ENCODE measurements at regions not wholly inside any gene's neighbourhood (a gene's known extent, or its start where the extent isn't known, plus 50 kb on each side); places are given as distances from the start of the nearest gene placed in this dataset.
"Not testable (repeated sequence)": the region's sequence is repeated elsewhere in the genome, so short reads cannot be mapped to it uniquely, and the experiment has no call there.

DNA sequence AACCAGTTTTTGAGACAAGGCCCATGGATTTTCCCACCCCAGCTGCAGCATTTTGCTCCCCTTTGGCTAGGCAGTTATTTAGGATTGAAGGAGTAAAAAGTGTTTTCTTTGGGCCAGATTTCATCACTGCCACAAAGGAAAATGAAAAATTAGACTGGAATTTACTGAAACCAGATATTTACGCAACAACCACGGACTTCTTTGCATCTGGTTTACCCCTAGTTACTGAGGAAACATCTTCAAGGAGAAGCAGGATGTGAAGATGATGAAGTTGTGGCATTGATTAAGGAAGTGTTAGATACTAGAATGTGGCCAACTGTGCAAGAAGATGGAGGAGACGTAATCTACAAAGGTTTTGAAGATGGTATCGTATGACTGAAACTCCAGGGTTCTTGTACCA, 165.2 kb upstream of the MYRIP start:
- no peak for DNase-seq (ENCODE audit: low read depth)

DNA sequence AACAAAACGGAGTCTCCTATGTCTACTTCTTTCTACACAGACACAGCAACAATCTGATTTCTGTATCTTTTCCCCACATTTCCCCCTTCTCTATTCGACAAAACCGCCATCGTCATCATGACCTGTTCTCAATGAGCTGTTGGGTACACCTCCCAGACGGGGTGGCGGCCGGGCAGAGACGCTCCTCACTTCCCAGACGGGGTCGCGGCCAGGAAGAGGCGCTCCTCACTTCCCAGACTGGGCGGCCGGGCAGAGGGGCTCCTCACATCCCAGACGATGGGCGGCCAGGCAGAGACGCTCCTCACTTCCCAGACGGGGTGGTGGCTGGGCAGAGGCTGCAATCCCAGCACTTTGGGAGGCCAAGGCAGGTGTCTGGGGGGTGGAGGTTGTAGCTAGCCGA, 158.2 kb upstream of the MYRIP start:
- not testable (repeated sequence) for H3K4me3 ChIP-seq (ENCODE audit: low read depth, low read length); H3K36me3 ChIP-seq (ENCODE audit: control insufficient read depth, insufficient read depth, low read length); DNase-seq (ENCODE audit: low read depth); H3K27me3 ChIP-seq (ENCODE audit: control insufficient read depth, insufficient read depth, low read length)

More for the DNA sequence above, 165.2 kb upstream of the MYRIP start:
- H3K4me3 ChIP-seq (ENCODE audit: low read depth, low read length): no peak overlapping the region
- TF ChIP-seq, protein P1, sequence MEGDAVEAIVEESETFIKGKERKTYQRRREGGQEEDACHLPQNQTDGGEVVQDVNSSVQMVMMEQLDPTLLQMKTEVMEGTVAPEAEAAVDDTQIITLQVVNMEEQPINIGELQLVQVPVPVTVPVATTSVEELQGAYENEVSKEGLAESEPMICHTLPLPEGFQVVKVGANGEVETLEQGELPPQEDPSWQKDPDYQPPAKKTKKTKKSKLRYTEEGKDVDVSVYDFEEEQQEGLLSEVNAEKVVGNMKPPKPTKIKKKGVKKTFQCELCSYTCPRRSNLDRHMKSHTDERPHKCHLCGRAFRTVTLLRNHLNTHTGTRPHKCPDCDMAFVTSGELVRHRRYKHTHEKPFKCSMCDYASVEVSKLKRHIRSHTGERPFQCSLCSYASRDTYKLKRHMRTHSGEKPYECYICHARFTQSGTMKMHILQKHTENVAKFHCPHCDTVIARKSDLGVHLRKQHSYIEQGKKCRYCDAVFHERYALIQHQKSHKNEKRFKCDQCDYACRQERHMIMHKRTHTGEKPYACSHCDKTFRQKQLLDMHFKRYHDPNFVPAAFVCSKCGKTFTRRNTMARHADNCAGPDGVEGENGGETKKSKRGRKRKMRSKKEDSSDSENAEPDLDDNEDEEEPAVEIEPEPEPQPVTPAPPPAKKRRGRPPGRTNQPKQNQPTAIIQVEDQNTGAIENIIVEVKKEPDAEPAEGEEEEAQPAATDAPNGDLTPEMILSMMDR (IDR thresholded peaks at IDR 0.05; ENCODE audit: insufficient read depth, low read length, poor library complexity, severe bottlenecking): no peak
- no peaks in the 10 kb centered on the region for H3K36me3 ChIP-seq (ENCODE audit: control insufficient read depth, insufficient read depth, low read length)
- H3K27me3 ChIP-seq (ENCODE audit: control insufficient read depth, insufficient read depth, low read length): no peaks in the 10 kb centered on the region

DNA sequence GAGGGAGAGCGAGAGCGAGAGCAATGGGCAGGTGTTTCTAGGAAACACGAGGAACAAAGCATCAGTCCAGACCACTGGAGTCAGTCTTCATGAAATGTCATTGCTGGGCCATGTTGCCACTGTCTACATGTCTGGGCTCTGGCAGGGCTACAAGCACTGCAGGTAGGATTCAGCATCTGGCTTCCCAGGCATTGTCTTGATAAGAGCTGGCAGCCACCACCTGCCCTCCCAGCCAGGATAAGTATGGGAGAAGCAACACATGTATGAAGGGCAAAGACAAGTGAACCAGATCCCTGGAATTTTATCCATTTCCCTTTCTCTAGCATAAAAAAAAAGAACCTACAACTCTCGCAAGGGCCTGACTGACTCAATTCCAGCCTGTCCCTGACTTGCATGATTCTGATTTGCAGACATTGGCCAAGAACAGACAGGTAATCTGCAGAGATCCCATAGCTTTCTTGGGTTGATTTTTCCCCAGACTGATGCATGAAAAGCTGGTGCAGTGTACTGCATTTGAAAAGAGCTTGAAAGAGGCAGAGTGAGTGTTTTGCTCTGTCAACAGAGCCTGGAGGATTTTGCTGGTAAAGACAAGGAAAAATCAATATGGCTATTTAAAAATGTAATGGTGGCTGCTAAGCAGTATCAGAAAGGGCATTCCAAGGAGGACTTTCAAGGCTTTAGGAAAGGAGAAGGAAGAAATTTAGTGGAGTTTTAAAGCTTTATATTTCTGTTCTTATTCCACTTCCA, 157.2 kb upstream of the MYRIP start:
- no peaks in the 10 kb centered on the region for H3K36me3 ChIP-seq (ENCODE audit: control insufficient read depth, insufficient read depth, low read length)
- no peaks in the 10 kb centered on the region for H3K27me3 ChIP-seq (ENCODE audit: control insufficient read depth, insufficient read depth, low read length)
- no peak overlapping the region for H3K4me3 ChIP-seq (ENCODE audit: low read depth, low read length)
- TF ChIP-seq, protein P1 (IDR thresholded peaks at IDR 0.05; ENCODE audit: insufficient read depth, low read length, poor library complexity, severe bottlenecking): no peak
- DNase-seq (ENCODE audit: low read depth): no peak

GRCh38 chr3:39655718-39656117, 153.7 kb upstream of the MYRIP start:
- H3K27me3 ChIP-seq (ENCODE audit: control insufficient read depth, insufficient read depth, low read length); H3K36me3 ChIP-seq (ENCODE audit: control insufficient read depth, insufficient read depth, low read length); H3K4me3 ChIP-seq (ENCODE audit: low read depth, low read length); DNase-seq (ENCODE audit: low read depth): not testable (repeated sequence)

DNA sequence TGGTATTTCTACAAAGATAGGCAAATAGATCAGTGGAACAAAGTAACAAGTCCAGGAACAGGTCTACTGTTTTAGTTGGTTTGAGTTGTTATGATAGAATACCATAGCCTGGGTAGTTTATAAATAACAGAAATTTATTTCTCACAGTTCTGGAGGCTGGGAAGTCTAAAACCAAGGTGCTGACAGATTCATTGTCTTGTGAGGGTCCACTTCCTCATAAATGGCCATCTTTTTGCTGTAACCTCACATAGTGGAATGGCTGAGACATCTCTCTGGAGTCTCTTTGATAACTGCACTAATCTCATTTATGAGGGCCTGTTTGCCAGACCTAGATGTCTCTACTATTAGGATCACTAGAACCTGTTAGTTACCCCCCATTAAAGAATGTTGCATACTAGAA, 152.3 kb upstream of the MYRIP start:
- DNase-seq (ENCODE audit: low read depth): no peak
- no peaks in the 10 kb centered on the region for H3K27me3 ChIP-seq (ENCODE audit: control insufficient read depth, insufficient read depth, low read length)
- TF ChIP-seq, protein P1 (IDR thresholded peaks at IDR 0.05; ENCODE audit: insufficient read depth, low read length, poor library complexity, severe bottlenecking): no peak
- no peaks in the 10 kb centered on the region for H3K36me3 ChIP-seq (ENCODE audit: control insufficient read depth, insufficient read depth, low read length)
- no peak overlapping the region for H3K4me3 ChIP-seq (ENCODE audit: low read depth, low read length)

DNA sequence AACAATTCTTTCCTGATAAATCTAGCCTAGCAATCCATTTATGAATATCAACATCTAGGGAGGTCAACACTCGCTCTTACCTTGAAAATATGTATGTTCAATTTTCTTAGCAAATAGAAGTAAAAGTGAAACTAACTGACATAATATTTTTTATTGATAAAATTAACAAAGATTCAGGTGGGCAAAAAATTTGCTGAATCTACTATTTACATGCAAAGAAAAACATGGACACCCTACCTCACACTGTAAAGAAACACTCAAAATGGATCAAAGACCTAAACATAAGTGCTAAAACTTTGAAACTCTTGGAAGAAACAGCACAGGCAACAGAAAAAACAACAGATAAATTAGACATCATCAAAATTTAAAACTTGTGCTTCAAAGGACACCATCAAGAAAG, 151.6 kb upstream of the MYRIP start:
- no peak for DNase-seq (ENCODE audit: low read depth)
- H3K4me3 ChIP-seq (ENCODE audit: low read depth, low read length): no peak overlapping the region
- no peaks in the 10 kb centered on the region for H3K27me3 ChIP-seq (ENCODE audit: control insufficient read depth, insufficient read depth, low read length)
- H3K36me3 ChIP-seq (ENCODE audit: control insufficient read depth, insufficient read depth, low read length): no peaks in the 10 kb centered on the region
- TF ChIP-seq, protein P1 (IDR thresholded peaks at IDR 0.05; ENCODE audit: insufficient read depth, low read length, poor library complexity, severe bottlenecking): no peak

GRCh38 chr3:39664931-39665330, 144.5 kb upstream of the MYRIP start:
- H3K36me3 ChIP-seq (ENCODE audit: control insufficient read depth, insufficient read depth, low read length): no peaks in the 10 kb centered on the region
- DNase-seq (ENCODE audit: low read depth): no peak
- TF ChIP-seq, protein P1 (IDR thresholded peaks at IDR 0.05; ENCODE audit: insufficient read depth, low read length, poor library complexity, severe bottlenecking): no peak
- H3K4me3 ChIP-seq (ENCODE audit: low read depth, low read length): no peak overlapping the region
- H3K27me3 ChIP-seq (ENCODE audit: control insufficient read depth, insufficient read depth, low read length): no peaks in the 10 kb centered on the region
